B cell (primary cell): ENCODE measurements at regions not wholly inside any gene's neighbourhood (a gene's known extent, or its start where the extent isn't known, plus 50 kb on each side); places are given as distances from the start of the nearest gene placed in this dataset.

ENCODE experiments used
- CTCF ChIP-seq: fragments of 200-600 bp; IDR thresholded peaks from one replicate; pipeline ENCODE4 v1.8.0; 2022; ENCODE audit warnings: antibody characterized with exemption, mild to moderate bottlenecking
- EZH2 ChIP-seq: IDR thresholded peaks from 2 replicates; pipeline ENCODE4 v1.6.1; 2012; ENCODE audit warnings: borderline replicate concordance, low read depth, mild to moderate bottlenecking, moderate library complexity, low read length; ENCODE audit not compliant: insufficient read depth, poor library complexity, severe bottlenecking

- no peak for TF ChIP-seq CTCF
- no peak for TF ChIP-seq EZH2
These were observed 409.8 kb upstream of the CITED2 start for GRCh38 chr6:139784222-139784769.
